HEK293 (cell line): ENCODE measurements at regions not wholly inside any gene's neighbourhood (a gene's known extent, or its start where the extent isn't known, plus 50 kb on each side); places are given as distances from the start of the nearest gene placed in this dataset.

Source experiments
- ZEB2 ChIP-seq: fragments of 450-650 bp; formaldehyde crosslinking; IDR thresholded peaks from 2 replicates; pipeline ENCODE4 v1.5.1; 2016; ENCODE audit warnings: missing biosample characterization, missing genetic modification characterization
- ZNF629 ChIP-seq: fragments of 450-650 bp; formaldehyde crosslinking; IDR thresholded peaks from 2 replicates; pipeline ENCODE4 v1.5.1; 2017; ENCODE audit warnings: missing biosample characterization, missing genetic modification characterization
- ZNF707 ChIP-seq: fragments of 450-650 bp; formaldehyde crosslinking; IDR thresholded peaks from 2 replicates; pipeline ENCODE4 v1.5.1; 2016; ENCODE audit warnings: missing biosample characterization, missing genetic modification characterization
- ZNF747 ChIP-seq: fragments of 450-650 bp; formaldehyde crosslinking; IDR thresholded peaks from 2 replicates; pipeline ENCODE4 v1.5.1; 2016; ENCODE audit warnings: missing biosample characterization, missing genetic modification characterization
- ZNF776 ChIP-seq: fragments of 450-650 bp; formaldehyde crosslinking; IDR thresholded peaks from 2 replicates; pipeline ENCODE4 v1.5.0; 2017; ENCODE audit warnings: missing biosample characterization, missing genetic modification characterization, borderline replicate concordance
- TF ChIP-seq, protein P1 (sequence below): fragments of 450-650 bp; formaldehyde crosslinking; IDR thresholded peaks from 2 replicates; pipeline ENCODE4 v1.5.1; 2016; ENCODE audit warnings: missing biosample characterization, missing genetic modification characterization
- TF ChIP-seq, protein P2 (sequence below): fragments of 450-650 bp; formaldehyde crosslinking; IDR thresholded peaks from 2 replicates; pipeline ENCODE4 v1.5.1; 2016; ENCODE audit warnings: missing biosample characterization, missing genetic modification characterization
- TF ChIP-seq, protein P3 (sequence below): fragments of 450-650 bp; IDR thresholded peaks from 2 replicates; pipeline ENCODE4 v1.5.1; 2018; ENCODE audit warnings: missing biosample characterization, mild to moderate bottlenecking, missing genetic modification characterization

DNA sequence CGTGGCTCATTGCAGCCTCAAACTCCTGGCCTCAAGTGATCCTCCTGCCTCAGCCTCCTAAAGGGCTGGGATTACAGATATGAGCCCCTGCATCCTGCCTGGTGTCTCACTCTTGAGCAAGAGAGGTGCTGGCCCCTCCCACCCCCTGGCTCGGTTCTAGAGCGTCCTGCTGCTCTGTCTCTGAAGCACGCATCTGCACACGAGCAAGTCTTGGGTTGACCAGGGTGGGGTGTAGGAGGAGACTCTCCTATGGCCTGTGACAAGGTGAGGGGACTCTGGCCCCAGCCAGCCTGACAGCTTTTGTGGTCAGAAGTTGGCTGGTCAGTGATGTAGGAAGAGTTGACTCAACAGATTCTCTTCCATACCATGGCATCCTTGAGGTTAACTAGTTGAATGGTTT is 110.7 kb upstream of the CARD11 start:
- TF ChIP-seq ZNF629 (tag by site-specific recombination), result no peak
- TF ChIP-seq, protein P1, sequence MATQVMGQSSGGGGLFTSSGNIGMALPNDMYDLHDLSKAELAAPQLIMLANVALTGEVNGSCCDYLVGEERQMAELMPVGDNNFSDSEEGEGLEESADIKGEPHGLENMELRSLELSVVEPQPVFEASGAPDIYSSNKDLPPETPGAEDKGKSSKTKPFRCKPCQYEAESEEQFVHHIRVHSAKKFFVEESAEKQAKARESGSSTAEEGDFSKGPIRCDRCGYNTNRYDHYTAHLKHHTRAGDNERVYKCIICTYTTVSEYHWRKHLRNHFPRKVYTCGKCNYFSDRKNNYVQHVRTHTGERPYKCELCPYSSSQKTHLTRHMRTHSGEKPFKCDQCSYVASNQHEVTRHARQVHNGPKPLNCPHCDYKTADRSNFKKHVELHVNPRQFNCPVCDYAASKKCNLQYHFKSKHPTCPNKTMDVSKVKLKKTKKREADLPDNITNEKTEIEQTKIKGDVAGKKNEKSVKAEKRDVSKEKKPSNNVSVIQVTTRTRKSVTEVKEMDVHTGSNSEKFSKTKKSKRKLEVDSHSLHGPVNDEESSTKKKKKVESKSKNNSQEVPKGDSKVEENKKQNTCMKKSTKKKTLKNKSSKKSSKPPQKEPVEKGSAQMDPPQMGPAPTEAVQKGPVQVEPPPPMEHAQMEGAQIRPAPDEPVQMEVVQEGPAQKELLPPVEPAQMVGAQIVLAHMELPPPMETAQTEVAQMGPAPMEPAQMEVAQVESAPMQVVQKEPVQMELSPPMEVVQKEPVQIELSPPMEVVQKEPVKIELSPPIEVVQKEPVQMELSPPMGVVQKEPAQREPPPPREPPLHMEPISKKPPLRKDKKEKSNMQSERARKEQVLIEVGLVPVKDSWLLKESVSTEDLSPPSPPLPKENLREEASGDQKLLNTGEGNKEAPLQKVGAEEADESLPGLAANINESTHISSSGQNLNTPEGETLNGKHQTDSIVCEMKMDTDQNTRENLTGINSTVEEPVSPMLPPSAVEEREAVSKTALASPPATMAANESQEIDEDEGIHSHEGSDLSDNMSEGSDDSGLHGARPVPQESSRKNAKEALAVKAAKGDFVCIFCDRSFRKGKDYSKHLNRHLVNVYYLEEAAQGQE (tag by site-specific recombination), result no peak
- no peak for TF ChIP-seq ZEB2
- TF ChIP-seq, protein P2, sequence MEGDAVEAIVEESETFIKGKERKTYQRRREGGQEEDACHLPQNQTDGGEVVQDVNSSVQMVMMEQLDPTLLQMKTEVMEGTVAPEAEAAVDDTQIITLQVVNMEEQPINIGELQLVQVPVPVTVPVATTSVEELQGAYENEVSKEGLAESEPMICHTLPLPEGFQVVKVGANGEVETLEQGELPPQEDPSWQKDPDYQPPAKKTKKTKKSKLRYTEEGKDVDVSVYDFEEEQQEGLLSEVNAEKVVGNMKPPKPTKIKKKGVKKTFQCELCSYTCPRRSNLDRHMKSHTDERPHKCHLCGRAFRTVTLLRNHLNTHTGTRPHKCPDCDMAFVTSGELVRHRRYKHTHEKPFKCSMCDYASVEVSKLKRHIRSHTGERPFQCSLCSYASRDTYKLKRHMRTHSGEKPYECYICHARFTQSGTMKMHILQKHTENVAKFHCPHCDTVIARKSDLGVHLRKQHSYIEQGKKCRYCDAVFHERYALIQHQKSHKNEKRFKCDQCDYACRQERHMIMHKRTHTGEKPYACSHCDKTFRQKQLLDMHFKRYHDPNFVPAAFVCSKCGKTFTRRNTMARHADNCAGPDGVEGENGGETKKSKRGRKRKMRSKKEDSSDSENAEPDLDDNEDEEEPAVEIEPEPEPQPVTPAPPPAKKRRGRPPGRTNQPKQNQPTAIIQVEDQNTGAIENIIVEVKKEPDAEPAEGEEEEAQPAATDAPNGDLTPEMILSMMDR (tag by site-specific recombination), result no peak
- TF ChIP-seq, protein P3, sequence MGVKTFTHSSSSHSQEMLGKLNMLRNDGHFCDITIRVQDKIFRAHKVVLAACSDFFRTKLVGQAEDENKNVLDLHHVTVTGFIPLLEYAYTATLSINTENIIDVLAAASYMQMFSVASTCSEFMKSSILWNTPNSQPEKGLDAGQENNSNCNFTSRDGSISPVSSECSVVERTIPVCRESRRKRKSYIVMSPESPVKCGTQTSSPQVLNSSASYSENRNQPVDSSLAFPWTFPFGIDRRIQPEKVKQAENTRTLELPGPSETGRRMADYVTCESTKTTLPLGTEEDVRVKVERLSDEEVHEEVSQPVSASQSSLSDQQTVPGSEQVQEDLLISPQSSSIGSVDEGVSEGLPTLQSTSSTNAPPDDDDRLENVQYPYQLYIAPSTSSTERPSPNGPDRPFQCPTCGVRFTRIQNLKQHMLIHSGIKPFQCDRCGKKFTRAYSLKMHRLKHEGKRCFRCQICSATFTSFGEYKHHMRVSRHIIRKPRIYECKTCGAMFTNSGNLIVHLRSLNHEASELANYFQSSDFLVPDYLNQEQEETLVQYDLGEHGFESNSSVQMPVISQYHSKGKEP (tag by site-specific recombination), result no peak
- no peak for TF ChIP-seq ZNF747
- no peak for TF ChIP-seq ZNF707 (tag by site-specific recombination)
- no peak for TF ChIP-seq ZNF776
